Activated CD4-positive, alpha-beta memory T cell treated with anti-CD3 and anti-CD28 coated beads, Interleukin-2, amount 10 ng/mL, durations not matched to agents 7 days and 5 days (primary cell): ENCODE measurements at regions not wholly inside any gene's neighbourhood (a gene's known extent, or its start where the extent isn't known, plus 50 kb on each side); places are given as distances from the start of the nearest gene placed in this dataset.

Experiments used
- CTCF ChIA-PET: fragments of 350-600 bp; sonication (Branson Sonifier 250); formaldehyde crosslinking; loops from one replicate; lab custom pipeline; 2021; ENCODE audit warnings: antibody characterized with exemption, inconsistent platforms; lab: Charles Lee
- POLR2A ChIA-PET: fragments of 350-600 bp; sonication (Branson Sonifier 250); formaldehyde crosslinking; loops from one replicate; lab custom pipeline; 2021; ENCODE audit warnings: antibody characterized with exemption; lab: Charles Lee
- DNase-seq: peaks from one replicate; pipeline ENCODE4 v3.0.0-alpha.2; 2020
- H3K27ac Mint-ChIP-seq: one replicate; pipeline ENCODE4 v1.8.0; 2021; ENCODE audit warnings: mild to moderate bottlenecking, mixed read lengths
- H3K27me3 Mint-ChIP-seq: one replicate; pipeline ENCODE4 v1.8.0; 2021; ENCODE audit warnings: mixed read lengths
- H3K36me3 Mint-ChIP-seq: one replicate; pipeline ENCODE4 v1.8.0; 2021; ENCODE audit warnings: low read depth, mixed read lengths
- H3K4me1 Mint-ChIP-seq: one replicate; pipeline ENCODE4 v1.8.0; 2021; ENCODE audit warnings: mixed read lengths
- H3K4me3 Mint-ChIP-seq: one replicate; pipeline ENCODE4 v1.8.0; 2021; ENCODE audit warnings: mild to moderate bottlenecking, mixed read lengths
- H3K9me3 Mint-ChIP-seq: one replicate; pipeline ENCODE4 v1.8.0; 2021; ENCODE audit warnings: mixed read lengths

DNA sequence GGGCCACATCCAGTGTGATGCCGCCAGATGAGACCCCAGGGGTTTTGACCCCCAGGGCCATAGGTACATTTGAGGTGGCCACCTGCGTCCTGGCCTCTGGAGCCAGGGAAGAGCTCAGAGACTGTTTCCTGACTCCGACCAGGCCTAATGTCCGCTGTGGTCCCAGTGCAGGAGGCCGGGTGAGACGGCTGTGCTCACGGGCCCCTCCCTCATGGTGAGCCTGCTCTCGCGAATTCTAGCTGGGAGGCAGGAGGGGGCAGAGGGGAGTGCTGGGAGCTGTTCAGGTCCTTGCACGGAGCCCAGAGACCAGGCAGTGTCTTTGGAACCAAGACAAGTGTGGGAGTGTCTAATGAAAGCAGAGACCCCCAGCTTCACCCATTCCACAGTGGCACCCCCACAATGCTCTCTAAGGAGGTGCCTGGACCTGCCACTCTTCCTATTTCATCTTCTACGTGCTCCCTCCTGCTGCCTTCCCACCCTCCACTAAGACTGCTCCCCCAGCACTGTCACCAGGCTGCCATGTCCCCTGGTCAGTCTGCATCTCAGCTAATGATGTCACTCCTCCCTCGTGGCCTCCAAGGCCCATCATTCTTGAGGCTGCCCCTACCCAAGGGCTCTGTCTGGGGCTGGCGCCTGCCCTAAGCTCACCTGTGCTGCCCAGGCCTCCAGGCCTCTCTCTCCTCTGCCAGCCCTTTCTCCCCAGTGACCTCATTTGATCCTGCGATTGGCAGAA lies 256.3 kb upstream of the C1orf174 start:
- Mint-ChIP-seq H3K4me3 (no peak overlapping the region), H3K4me1 (no peaks in the 10 kb centered on the region), H3K27me3 (no peaks in the 10 kb centered on the region), H3K9me3 (no peaks in the 10 kb centered on the region), H3K27ac (no peak overlapping the region), H3K36me3 (no peaks in the 10 kb centered on the region)
- DNase-seq = no peak
- ChIA-PET CTCF (no interaction called here), POLR2A (no interaction called here)

DNA sequence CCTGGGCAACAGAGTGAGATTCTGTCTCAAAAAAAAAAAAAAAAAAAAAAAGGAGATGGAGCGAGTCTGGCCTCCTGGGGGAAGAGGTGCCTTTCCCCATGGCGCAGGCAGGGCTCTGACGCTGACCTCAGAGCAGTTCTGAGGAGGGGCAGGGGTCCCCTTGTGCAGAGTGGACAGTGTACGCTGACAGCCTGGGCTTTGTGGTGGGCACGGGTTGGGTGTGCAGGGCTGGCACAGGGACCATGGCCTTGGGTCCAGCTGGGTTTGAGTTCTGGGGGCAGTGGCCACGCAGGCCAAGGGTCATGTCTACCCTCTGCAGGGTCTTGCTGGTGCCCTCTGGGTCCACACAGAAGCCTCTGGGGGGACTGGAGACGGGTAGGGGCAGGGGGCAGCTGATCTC lies 260.1 kb upstream of the C1orf174 start:
- ChIA-PET CTCF (no interaction called here), POLR2A (no interaction called here)
- Mint-ChIP-seq H3K9me3 (no peaks in the 10 kb centered on the region), H3K36me3 (no peaks in the 10 kb centered on the region), H3K4me3 (no peak overlapping the region), H3K27ac (no peak overlapping the region), H3K4me1 (no peaks in the 10 kb centered on the region), H3K27me3 (no peaks in the 10 kb centered on the region)
- DNase-seq = no peak

DNA sequence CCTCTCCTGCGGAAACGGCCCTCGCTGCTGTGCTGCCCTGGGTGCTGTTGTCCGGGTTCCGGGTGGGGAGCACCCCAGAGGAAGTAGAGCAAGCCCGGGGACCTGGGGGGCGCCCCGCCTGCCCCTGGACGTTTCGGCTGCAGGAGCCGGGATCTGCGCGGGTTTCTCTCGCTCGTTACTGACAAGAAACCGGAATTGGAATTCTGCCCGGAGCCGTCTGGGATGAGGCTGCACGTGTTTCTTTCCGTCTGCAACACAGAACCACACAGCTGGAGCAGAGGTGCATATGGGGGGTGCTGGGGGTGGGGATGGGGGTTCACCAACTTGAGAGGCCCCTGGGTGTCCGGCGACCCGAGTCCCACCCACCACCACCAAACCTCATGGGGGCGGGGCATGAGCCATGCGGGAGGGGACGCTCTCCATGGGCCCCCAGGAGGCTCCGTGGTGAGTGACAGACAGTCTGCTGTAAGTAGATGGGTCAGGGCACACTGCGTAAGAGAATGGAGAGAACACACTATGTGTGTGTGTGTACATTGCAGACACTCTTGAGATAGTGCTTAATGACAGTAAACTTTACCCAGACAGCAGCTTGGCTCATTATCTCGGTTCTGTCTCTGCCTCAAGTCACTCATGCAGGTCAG lies 261.4 kb upstream of the C1orf174 start:
- Mint-ChIP-seq H3K9me3 (no peaks in the 10 kb centered on the region), H3K36me3 (no peaks in the 10 kb centered on the region), H3K4me3 (no peak overlapping the region), H3K27ac (no peak overlapping the region), H3K27me3 (no peaks in the 10 kb centered on the region), H3K4me1 (no peaks in the 10 kb centered on the region)
- ChIA-PET CTCF (no interaction called here), POLR2A (no interaction called here)
- DNase-seq = no peak

DNA sequence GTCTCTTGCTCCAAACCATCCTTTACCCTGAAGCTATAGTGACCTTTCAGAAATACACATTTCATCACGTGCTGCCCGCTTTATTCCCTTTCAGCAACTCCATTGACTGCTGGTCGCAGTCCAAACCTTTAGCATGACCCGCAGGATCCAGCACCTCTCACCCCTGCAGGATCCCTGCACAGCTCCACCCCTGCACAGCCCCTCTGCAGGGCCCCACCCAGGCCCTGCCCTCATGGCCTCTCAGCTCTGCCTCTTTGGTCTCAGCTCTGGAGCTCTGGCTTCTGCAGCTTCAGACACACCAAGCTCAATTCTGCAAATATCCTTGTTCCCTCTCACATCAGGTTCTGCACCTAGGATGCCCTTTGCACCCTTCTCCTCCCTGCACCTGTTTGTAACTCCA lies 264.9 kb upstream of the C1orf174 start:
- DNase-seq = no peak
- Mint-ChIP-seq H3K27me3 (no peaks in the 10 kb centered on the region), H3K4me1 (no peaks in the 10 kb centered on the region), H3K9me3 (no peaks in the 10 kb centered on the region), H3K36me3 (no peaks in the 10 kb centered on the region), H3K27ac (no peak overlapping the region), H3K4me3 (no peak overlapping the region)
- ChIA-PET CTCF (no interaction called here), POLR2A (no interaction called here)

DNA sequence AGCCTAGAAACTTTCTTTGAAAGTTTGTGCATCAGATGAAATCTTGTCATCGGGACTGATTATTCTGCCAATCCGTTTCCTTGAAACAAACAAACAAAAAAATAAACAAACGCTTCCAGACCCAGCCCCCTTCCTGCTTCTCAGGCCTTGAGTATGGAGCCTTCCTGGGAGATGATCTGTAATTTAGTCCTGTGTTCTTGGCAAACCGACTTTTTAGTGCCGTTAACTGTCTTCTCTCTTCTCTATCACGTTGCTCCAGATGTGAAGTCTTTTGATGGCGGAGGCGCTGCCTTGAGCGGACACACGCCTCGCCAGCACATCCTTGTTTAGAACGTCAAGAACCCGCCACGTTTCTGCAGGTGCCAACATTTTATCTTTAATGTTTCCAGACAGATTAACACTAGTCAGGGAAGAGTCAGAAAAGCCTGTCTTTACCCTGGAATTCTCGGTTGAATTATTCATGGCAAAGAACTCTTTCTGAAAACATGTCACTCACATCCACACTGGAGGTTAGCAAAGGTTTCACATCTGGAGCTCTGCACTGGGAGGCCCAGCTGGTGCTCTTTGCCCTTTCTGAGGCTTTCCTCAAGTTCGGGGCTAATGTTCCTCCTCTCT lies 265.7 kb upstream of the C1orf174 start:
- no peak overlapping the region for H3K4me3 Mint-ChIP-seq
- no peaks in the 10 kb centered on the region for H3K4me1 Mint-ChIP-seq
- no peak overlapping the region for H3K27ac Mint-ChIP-seq
- POLR2A ChIA-PET = no interaction called here
- no peaks in the 10 kb centered on the region for H3K9me3 Mint-ChIP-seq
- no peaks in the 10 kb centered on the region for H3K27me3 Mint-ChIP-seq
- DNase-seq = no peak
- CTCF ChIA-PET = no interaction called here
- H3K36me3 Mint-ChIP-seq = no peaks in the 10 kb centered on the region

DNA sequence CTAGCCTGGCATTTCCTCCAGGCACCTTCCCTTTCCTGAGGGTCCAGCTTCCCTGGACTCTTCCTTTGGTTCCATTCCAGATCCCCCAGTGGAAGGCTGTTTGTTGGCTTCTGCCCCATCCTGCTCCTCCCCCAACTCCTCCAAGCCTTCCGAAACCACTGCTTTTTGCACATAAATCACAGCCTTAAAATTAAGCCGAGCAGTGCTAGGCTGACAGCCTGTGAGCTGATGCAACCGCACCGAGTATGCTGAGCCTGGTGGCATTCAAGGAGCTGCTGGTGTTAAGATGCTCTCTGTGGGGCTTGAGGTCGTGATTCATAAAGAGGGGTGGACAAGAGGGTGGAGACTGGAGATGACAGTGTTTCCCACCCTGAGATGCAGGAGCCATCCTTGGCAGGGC lies 266.6 kb upstream of the C1orf174 start:
- no peak for DNase-seq
- Mint-ChIP-seq H3K27ac (no peak overlapping the region), H3K9me3 (no peaks in the 10 kb centered on the region), H3K36me3 (no peaks in the 10 kb centered on the region), H3K27me3 (no peaks in the 10 kb centered on the region), H3K4me3 (no peak overlapping the region), H3K4me1 (no peaks in the 10 kb centered on the region)
- ChIA-PET POLR2A (no interaction called here), CTCF (no interaction called here)

DNA sequence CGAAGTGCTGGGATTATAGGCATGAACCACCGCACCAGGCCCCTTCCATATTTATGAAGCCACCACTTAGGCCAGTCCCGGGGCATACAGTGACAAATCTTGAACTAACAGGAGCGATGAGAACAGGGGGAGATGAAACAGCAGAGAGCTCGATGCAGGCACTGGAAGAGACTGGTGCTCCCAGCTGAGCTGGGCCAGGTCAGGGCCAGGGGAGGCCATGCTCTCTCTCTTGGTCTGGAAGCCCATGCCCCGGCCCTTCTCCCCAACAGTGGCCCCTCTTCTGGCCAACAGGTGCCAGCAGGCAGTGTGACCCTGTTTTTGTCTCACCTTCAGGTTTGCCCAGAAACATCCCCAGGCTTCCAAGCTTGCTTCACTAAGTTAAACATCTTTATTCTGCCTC lies 269.9 kb upstream of the C1orf174 start:
- Mint-ChIP-seq H3K27me3 (no peaks in the 10 kb centered on the region), H3K4me3 (no peak overlapping the region), H3K9me3 (no peaks in the 10 kb centered on the region), H3K36me3 (no peaks in the 10 kb centered on the region), H3K4me1 (no peaks in the 10 kb centered on the region), H3K27ac (no peak overlapping the region)
- DNase-seq = no peak
- POLR2A ChIA-PET = no interaction called here
- CTCF ChIA-PET = no interaction called here

DNA sequence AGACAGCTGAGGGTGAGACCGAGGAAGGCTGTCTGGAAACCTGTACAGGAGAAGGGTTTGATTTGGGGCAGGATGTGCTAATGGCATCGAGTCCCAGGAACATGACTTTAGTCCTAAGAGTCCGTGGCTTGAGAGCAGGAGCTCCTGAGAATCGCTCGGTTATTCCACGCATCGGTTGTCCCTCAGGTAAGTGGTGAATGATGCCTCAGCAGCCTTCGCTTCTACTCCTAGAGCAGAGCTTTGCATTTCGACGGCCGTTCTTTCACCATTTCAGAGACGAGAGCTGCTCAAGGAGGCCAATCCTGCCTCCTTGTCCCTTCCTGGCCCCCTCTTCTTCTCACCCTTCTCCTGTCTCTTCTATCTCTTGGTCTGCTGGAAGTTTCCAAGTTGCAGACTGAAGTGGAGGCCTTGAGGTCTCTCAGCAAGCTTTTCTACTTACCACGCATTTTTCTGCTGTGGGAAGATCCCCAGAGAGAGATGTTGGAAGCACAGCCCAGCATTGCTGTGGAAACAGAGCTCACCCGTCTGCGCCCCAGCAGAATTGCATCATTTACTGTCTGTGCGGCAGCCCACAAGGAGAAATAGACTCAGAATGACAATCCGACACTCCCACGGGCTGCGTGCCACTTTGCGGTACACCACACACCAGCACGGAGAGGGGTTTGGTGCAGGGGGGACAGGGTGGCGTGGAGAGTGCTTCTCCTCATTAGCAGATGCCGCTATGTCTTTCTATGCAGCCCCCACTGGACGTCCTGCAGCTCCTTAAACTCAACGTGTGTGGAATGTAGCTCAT lies 270.7 kb upstream of the C1orf174 start:
- H3K4me1 Mint-ChIP-seq = no peaks in the 10 kb centered on the region
- H3K9me3 Mint-ChIP-seq = no peaks in the 10 kb centered on the region
- H3K36me3 Mint-ChIP-seq = no peaks in the 10 kb centered on the region
- H3K27ac Mint-ChIP-seq = no peak overlapping the region
- H3K4me3 Mint-ChIP-seq = no peak overlapping the region
- CTCF ChIA-PET = no interaction called here
- POLR2A ChIA-PET = no interaction called here
- no peak for DNase-seq
- H3K27me3 Mint-ChIP-seq = no peaks in the 10 kb centered on the region

DNA sequence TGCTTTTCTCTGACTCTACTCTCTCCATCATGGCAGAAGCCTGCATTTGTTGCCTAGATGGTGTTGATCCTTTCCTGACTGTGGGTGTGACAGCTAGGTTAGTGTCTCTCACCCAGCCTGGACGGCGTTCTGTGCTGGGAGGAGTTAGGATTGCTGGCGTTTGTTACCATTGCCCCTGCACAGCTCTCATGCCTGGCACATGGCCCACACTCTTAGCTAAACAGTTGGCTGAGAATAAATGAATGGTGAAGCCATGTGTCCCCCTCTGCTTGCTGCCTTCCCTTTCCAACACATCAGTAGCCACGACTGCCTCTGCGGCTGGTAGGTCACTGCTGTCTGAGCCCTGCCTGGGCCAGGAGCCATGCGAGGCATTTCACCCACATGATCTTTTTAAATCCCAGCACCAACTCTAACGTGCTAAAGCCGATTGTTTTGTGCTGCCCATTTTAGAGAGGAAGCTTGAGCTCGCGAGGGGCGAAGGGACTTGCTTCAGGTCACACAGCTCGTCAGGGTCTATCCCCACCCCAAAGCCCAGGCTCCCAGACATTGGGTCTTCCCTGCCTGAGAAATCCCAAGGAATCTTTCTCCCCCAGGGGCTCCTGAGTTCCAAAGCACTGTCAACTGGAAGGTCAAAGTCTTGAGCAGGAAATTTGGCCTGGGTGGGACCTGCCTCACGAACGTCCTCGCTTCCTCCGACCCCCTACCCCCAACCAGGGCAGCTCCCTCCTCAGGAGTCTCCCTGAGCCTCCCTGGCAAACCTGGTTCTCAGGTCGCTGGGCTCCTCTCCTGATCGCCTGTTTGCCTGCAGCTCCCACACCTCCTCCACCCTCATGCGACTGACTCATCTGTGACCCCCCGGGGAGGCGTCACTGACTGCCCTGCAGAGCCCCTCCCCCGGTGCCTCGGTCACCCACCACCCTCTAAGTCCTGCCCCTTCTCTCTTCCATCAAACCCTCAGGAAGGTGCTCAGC lies 271.7 kb upstream of the C1orf174 start:
- Mint-ChIP-seq H3K27me3 (no peaks in the 10 kb centered on the region), H3K36me3 (no peaks in the 10 kb centered on the region), H3K27ac (no peak overlapping the region), H3K4me3 (no peak overlapping the region), H3K9me3 (no peaks in the 10 kb centered on the region), H3K4me1 (no peaks in the 10 kb centered on the region)
- ChIA-PET POLR2A (no interaction called here), CTCF (no interaction called here)
- DNase-seq = no peak

DNA sequence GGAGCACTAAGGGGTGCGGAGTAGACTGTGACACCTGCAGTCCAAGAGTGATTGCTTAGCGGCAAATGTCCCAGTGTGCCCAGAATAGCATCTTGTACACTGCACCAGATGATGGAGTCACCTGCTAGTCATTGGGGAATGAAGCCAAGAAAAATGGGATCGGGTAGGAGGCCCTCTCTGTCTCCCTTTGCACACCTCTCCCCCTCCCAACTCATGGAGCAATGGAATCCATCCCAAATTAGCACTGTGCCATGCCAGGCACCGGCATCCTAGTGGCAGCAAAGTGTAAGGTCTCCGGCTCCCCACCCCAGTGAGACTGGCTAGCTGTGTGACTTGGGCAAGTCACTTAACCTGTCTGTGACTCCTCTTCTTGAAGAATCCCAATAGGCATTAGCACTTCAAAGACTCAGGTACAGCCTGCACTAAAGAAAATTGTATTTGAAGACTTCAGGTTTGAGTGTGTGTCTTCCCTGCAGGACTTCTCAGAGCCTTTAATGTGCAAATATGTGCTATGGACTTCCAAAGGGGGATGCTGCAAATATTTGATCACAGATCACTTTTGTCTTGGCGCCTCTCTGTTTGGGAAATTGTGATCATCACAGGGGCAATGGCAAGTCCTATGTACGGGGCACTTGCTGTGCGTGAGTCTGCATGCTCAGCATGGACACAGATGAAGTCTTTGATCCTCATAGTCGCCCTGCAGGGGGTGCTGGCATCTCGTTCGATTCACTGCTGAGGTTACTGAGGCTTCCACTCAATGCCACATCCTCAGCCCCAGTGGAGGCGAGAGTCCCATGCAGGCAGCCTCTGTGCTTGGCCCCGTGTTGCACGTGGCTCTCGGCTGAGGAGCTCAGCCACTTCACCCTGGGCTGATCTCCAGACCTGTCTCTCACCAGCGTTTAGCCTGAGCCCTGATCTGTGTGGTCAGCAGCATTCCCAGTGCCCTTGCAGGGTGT lies 272.9 kb upstream of the C1orf174 start:
- DNase-seq = peak; percentile 31
- ChIA-PET POLR2A (no interaction called here), CTCF (no interaction called here)
- Mint-ChIP-seq H3K4me3 (no peak overlapping the region), H3K36me3 (no peaks in the 10 kb centered on the region), H3K4me1 (peaks cover 2% of the 10 kb centered on the region), H3K27ac (no peak overlapping the region), H3K9me3 (no peaks in the 10 kb centered on the region), H3K27me3 (no peaks in the 10 kb centered on the region)

DNA sequence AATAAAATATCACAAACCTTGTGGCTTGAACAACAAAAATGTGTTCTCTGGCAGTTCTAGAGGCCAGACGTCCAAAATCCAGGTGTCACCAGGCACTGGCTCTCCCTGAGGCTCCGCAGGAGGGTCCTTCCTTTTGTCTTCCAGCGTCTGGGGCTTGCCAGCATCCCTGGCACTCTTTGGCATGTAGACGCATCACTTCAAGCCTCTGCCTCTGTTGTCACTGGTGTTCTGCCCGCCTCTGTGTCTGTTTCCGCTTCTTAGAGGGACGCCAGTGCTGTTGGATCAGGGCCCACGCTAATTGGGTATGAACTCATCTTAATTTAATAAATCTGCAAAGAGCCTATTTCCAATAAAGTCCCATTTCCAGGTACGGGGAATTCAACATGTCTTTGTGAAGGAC lies 273.7 kb upstream of the C1orf174 start:
- DNase-seq = no peak
- H3K36me3 Mint-ChIP-seq = no peaks in the 10 kb centered on the region
- CTCF ChIA-PET = no interaction called here
- H3K4me3 Mint-ChIP-seq = no peak overlapping the region
- H3K27ac Mint-ChIP-seq = no peak overlapping the region
- no peaks in the 10 kb centered on the region for H3K9me3 Mint-ChIP-seq
- H3K4me1 Mint-ChIP-seq = peaks cover 2% of the 10 kb centered on the region
- POLR2A ChIA-PET = no interaction called here
- no peaks in the 10 kb centered on the region for H3K27me3 Mint-ChIP-seq
